Body of pancreas (tissue), 4 donors: ENCODE measurements at regions not wholly inside any gene's neighbourhood (a gene's known extent, or its start where the extent isn't known, plus 50 kb on each side); places are given as distances from the start of the nearest gene placed in this dataset.

ENCODE experiments used
- CTCF ChIP-seq, 7 experiments: fragments of 450-650 bp in 4 of 7; fragments of 200-600 bp in 3 of 7; sonication (generic) in 3 of 7; IDR thresholded peaks; one replicate each; pipeline ENCODE4 v1.5.1; 2016 to 2019; ENCODE audit warnings: antibody characterized with exemption in 7 of 7
- POLR2A ChIP-seq, 3 donors: fragments of 450-650 bp; IDR thresholded peaks; one replicate each; pipeline ENCODE4 v1.6.1; 2016; ENCODE audit warnings: antibody characterized with exemption in 3 of 3, mild to moderate bottlenecking in 2 of 3

- TF ChIP-seq CTCF (IDR thresholded peaks at IDR 0.05) (no peak), POLR2A (IDR thresholded peaks at IDR 0.05) (no peak)
Observed at GRCh38 chr2:21331625-21332370, 208.0 kb downstream of the TDRD15 start.
